ENCODE measurements at regions not wholly inside any gene's neighbourhood (a gene's known extent, or its start where the extent isn't known, plus 50 kb on each side); places are given as distances from the start of the nearest gene placed in this dataset.

DNA sequence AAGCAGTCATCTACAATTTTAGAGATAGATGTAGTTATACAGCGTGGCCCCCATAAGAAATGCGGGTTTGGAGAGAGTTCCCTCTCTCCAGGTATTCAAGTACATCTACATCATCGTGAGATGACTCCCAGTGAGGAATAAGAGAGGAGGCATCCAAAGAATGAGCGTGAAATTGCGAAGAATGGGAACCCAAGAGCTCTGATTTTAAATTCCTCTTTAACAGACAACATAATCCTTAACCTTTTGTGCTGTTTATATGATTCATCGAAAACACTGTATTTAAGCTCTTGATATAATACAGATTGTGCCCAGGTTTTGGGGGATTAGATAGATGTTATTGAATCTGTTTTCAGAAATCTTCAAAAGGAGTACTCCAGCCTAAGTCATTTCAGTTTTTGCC lies 161.5 kb downstream of the COG6 start:
- Histone ChIP-seq H3K9me3 (no peaks in the 10 kb centered on the region), H3K4me1 (replicated peaks) (no peaks in the 10 kb centered on the region), H3K27me3 (replicated peaks; ENCODE audit: insufficient read depth) (no peaks in the 10 kb centered on the region), H3K36me3 (no peaks in the 10 kb centered on the region), H3K27ac (no peak overlapping the region), H3K4me3 (no peak overlapping the region)
- 91% methylated on average over 6 of the region's 6 CpGs for WGBS
- intact Hi-C loops (cut with DNase I), result no loop called here
- TF ChIP-seq, protein P1, sequence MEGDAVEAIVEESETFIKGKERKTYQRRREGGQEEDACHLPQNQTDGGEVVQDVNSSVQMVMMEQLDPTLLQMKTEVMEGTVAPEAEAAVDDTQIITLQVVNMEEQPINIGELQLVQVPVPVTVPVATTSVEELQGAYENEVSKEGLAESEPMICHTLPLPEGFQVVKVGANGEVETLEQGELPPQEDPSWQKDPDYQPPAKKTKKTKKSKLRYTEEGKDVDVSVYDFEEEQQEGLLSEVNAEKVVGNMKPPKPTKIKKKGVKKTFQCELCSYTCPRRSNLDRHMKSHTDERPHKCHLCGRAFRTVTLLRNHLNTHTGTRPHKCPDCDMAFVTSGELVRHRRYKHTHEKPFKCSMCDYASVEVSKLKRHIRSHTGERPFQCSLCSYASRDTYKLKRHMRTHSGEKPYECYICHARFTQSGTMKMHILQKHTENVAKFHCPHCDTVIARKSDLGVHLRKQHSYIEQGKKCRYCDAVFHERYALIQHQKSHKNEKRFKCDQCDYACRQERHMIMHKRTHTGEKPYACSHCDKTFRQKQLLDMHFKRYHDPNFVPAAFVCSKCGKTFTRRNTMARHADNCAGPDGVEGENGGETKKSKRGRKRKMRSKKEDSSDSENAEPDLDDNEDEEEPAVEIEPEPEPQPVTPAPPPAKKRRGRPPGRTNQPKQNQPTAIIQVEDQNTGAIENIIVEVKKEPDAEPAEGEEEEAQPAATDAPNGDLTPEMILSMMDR (IDR thresholded peaks at IDR 0.05), result no peak
- no peak for TF ChIP-seq POLR2AphosphoS5 (IDR thresholded peaks at IDR 0.05)
- no peak for TF ChIP-seq POLR2A (IDR thresholded peaks at IDR 0.05)
- no peak for DNase-seq (ENCODE audit: low spot score)

DNA sequence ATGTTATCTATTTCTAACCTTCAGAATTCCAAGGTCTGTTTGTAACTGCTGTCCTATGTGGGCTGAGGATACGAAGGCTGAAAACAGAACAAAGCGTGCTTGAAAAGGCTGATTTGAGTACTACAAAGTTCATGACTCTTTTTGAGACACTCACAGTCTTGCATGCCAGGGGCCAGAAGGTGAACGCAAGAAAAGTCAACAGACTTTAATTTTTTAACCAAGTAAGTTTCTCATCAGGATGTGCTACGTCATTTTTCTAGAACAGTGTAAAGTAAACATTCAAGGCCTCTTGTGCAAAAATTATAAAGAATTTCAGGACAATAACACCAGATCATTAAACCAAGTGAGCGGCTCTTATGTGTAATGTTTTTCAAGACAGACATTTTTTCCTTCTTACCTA lies 163.5 kb downstream of the COG6 start:
- intact Hi-C loops (cut with DNase I), result no loop called here

DNA sequence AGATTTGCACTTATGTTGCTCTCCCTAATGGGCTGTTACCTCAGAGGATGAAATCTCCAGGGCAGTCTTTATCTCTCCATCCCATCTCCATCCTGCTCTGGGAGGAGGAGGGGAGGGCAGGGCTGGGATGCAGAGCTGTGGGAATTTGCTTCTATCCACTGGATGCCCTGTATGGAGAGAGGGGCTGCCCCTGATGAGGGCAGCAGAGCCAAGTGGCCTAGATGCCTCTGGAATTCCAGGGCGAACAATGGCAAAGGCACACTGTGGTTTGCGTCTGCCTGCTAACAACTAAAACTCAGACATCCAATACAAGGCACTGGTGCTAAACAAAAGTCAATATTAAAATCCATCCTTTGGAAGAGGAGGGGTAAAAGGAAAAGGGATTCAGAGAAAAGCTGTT lies 165.1 kb downstream of the COG6 start:
- DNase-seq (ENCODE audit: low spot score), result no peak
- Histone ChIP-seq H3K27me3 (replicated peaks; ENCODE audit: insufficient read depth) (no peaks in the 10 kb centered on the region), H3K36me3 (no peaks in the 10 kb centered on the region), H3K4me3 (no peak overlapping the region), H3K9me3 (no peaks in the 10 kb centered on the region), H3K27ac (no peak overlapping the region), H3K4me1 (replicated peaks) (no peaks in the 10 kb centered on the region)
- WGBS, result 87% methylated on average over 2 of the region's 2 CpGs
- TF ChIP-seq POLR2A (IDR thresholded peaks at IDR 0.05) (no peak), POLR2AphosphoS5 (IDR thresholded peaks at IDR 0.05) (no peak)
- TF ChIP-seq, protein P1 (IDR thresholded peaks at IDR 0.05), result no peak
- intact Hi-C loops (cut with DNase I), result no loop called here

More for the DNA sequence above, 163.5 kb downstream of the COG6 start:
- H3K4me1 ChIP-seq (replicated peaks), result no peaks in the 10 kb centered on the region
- no peak for DNase-seq (ENCODE audit: low spot score)
- TF ChIP-seq POLR2AphosphoS5 (IDR thresholded peaks at IDR 0.05) (no peak), POLR2A (IDR thresholded peaks at IDR 0.05) (no peak)
- TF ChIP-seq, protein P1 (IDR thresholded peaks at IDR 0.05), result no peak
- 56% methylated on average over 5 of the region's 5 CpGs for WGBS
- H3K9me3 ChIP-seq, result no peaks in the 10 kb centered on the region
- H3K27ac ChIP-seq, result no peak overlapping the region
- no peaks in the 10 kb centered on the region for H3K27me3 ChIP-seq (replicated peaks; ENCODE audit: insufficient read depth)
- H3K4me3 ChIP-seq, result no peak overlapping the region
- H3K36me3 ChIP-seq, result no peaks in the 10 kb centered on the region

DNA sequence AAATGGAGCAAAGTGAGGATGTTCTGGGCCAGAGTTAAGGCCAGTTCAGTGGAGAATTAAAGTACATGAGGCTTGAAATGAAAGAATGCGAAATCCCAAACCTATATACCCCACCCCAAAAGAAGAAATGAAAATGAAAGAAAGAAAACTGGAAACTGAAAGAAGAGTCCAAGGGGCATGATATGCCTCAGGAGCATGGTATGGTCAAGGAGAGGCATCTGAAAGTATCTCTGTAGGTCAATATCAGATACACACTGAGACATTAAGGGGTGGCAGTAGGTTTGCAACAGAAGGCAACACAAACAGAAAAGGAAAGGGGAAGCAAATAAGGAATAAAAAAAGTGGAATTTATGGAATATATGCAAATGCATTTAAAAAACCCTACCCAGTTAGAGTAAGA lies 166.5 kb downstream of the COG6 start:
- no peak for TF ChIP-seq POLR2AphosphoS5 (IDR thresholded peaks at IDR 0.05)
- TF ChIP-seq, protein P1 (IDR thresholded peaks at IDR 0.05), result no peak
- no peak for TF ChIP-seq POLR2A (IDR thresholded peaks at IDR 0.05)
- Histone ChIP-seq H3K27ac (no peak overlapping the region), H3K9me3 (no peaks in the 10 kb centered on the region), H3K4me3 (no peak overlapping the region), H3K4me1 (replicated peaks) (no peaks in the 10 kb centered on the region), H3K27me3 (replicated peaks; ENCODE audit: insufficient read depth) (no peaks in the 10 kb centered on the region), H3K36me3 (no peaks in the 10 kb centered on the region)
- 100% methylated on average over 1 of the region's 1 CpG for WGBS
- DNase-seq (ENCODE audit: low spot score), result no peak
- intact Hi-C loops (cut with DNase I), result no loop called here

DNA sequence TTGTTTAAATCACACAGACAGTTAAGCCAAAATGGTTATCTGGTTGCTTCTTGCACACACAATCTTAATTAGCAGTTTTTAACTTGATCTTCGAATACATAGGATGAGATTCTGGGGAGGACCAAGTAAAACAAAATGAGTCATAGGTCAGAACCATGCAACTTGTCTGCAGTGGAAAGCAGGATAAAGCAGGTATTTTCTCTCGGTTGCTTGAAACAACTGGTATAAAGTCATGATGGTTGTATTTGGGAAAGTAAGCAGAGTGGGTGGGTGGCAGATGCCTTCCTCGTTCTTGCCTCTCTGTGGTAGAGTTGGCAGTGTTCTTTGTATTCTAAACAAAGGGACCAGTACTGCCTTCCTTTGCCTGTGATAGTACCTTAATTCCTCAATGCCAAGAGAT lies 167.0 kb downstream of the COG6 start:
- H3K27me3 ChIP-seq (replicated peaks; ENCODE audit: insufficient read depth), result no peaks in the 10 kb centered on the region
- no peak overlapping the region for H3K4me3 ChIP-seq
- H3K27ac ChIP-seq, result no peak overlapping the region
- no peak for DNase-seq (ENCODE audit: low spot score)
- no peaks in the 10 kb centered on the region for H3K36me3 ChIP-seq
- intact Hi-C loops (cut with DNase I), result no loop called here
- H3K9me3 ChIP-seq, result no peaks in the 10 kb centered on the region
- TF ChIP-seq POLR2A (IDR thresholded peaks at IDR 0.05) (no peak), POLR2AphosphoS5 (IDR thresholded peaks at IDR 0.05) (no peak)
- TF ChIP-seq, protein P1 (IDR thresholded peaks at IDR 0.05), result no peak
- no peaks in the 10 kb centered on the region for H3K4me1 ChIP-seq (replicated peaks)
- 72% methylated on average over 3 of the region's 3 CpGs for WGBS
